BE2C (cell line): ENCODE measurements at regions not wholly inside any gene's neighbourhood (a gene's known extent, or its start where the extent isn't known, plus 50 kb on each side); places are given as distances from the start of the nearest gene placed in this dataset.

Experiments
- DNase-seq: peaks from one replicate; pipeline ENCODE4 v3.0.0-alpha.2; 2020
- H3K27me3 ChIP-seq: fragments of 250-450 bp; sonication (Bioruptor Pico); 2 replicates; pipeline ENCODE4 v1.5.1; 2020; ENCODE audit warnings: mild to moderate bottlenecking
- H3K36me3 ChIP-seq: fragments of 250-450 bp; sonication (Bioruptor Pico); 2 replicates; pipeline ENCODE4 v1.5.1; 2020; ENCODE audit warnings: mild to moderate bottlenecking
- H3K4me1 ChIP-seq: fragments of 250-450 bp; sonication (Bioruptor Pico); 2 replicates; pipeline ENCODE4 v1.5.1; 2020
- H3K4me3 ChIP-seq: 2 replicates; pipeline ENCODE4 v1.5.1; 2011; ENCODE audit warnings: low read depth, low read length
- H3K9me3 ChIP-seq: fragments of 250-450 bp; sonication (Bioruptor Pico); 2 replicates; pipeline ENCODE4 v1.5.1; 2020
- CTCF ChIP-seq: IDR thresholded peaks from 2 replicates; pipeline ENCODE4 v1.5.1; 2012; ENCODE audit warnings: mild to moderate bottlenecking, low read depth, low read length

GRCh38 chr13:47166336-47166735 lies 269.5 kb upstream of the HTR2A start:
- no peaks in the 10 kb centered on the region for H3K4me1 ChIP-seq
- no peaks in the 10 kb centered on the region for H3K27me3 ChIP-seq
- no peak for TF ChIP-seq CTCF
- no peak overlapping the region for H3K4me3 ChIP-seq
- H3K36me3 ChIP-seq: no peaks in the 10 kb centered on the region
- DNase-seq: no peak
- no peaks in the 10 kb centered on the region for H3K9me3 ChIP-seq

GRCh38 chr13:47159853-47160550 lies 263.1 kb upstream of the HTR2A start:
- no peaks in the 10 kb centered on the region for H3K36me3 ChIP-seq
- H3K27me3 ChIP-seq: no peaks in the 10 kb centered on the region
- no peak overlapping the region for H3K4me3 ChIP-seq
- H3K4me1 ChIP-seq: no peaks in the 10 kb centered on the region
- DNase-seq: no peak
- H3K9me3 ChIP-seq: no peaks in the 10 kb centered on the region
- TF ChIP-seq CTCF: no peak

- Histone ChIP-seq H3K36me3 (no peaks in the 10 kb centered on the region), H3K9me3 (no peaks in the 10 kb centered on the region)
Measured at GRCh38 chr13:47158593-47158992, 261.7 kb upstream of the HTR2A start.

GRCh38 chr13:47148543-47148942 lies 251.7 kb upstream of the HTR2A start:
- DNase-seq: no peak
- H3K36me3 ChIP-seq: no peaks in the 10 kb centered on the region
- H3K9me3 ChIP-seq: no peaks in the 10 kb centered on the region
- H3K4me3 ChIP-seq: no peak overlapping the region
- H3K4me1 ChIP-seq: peaks cover 4% of the 10 kb centered on the region
- H3K27me3 ChIP-seq: no peaks in the 10 kb centered on the region
- no peak for TF ChIP-seq CTCF

More at GRCh38 chr13:47158593-47158992, 261.7 kb upstream of the HTR2A start:
- Histone ChIP-seq H3K4me1 (no peaks in the 10 kb centered on the region), H3K4me3 (no peak overlapping the region), H3K27me3 (no peaks in the 10 kb centered on the region)
- DNase-seq: no peak
- TF ChIP-seq CTCF: no peak

- no peak for TF ChIP-seq CTCF
- DNase-seq: no peak
- H3K4me1 ChIP-seq: peaks cover 4% of the 10 kb centered on the region
Measured at GRCh38 chr13:47147812-47148119, 250.9 kb upstream of the HTR2A start.

GRCh38 chr13:47146991-47147811 lies 250.3 kb upstream of the HTR2A start:
- Histone ChIP-seq H3K27me3 (no peaks in the 10 kb centered on the region), H3K4me1 (peaks cover 4% of the 10 kb centered on the region), H3K9me3 (no peaks in the 10 kb centered on the region), H3K4me3 (no peak overlapping the region), H3K36me3 (no peaks in the 10 kb centered on the region)
- peak; percentile 42 for DNase-seq
- no peak for TF ChIP-seq CTCF

More at GRCh38 chr13:47147812-47148119, 250.9 kb upstream of the HTR2A start:
- H3K27me3 ChIP-seq: no peaks in the 10 kb centered on the region
- H3K9me3 ChIP-seq: no peaks in the 10 kb centered on the region
- H3K36me3 ChIP-seq: no peaks in the 10 kb centered on the region
- no peak overlapping the region for H3K4me3 ChIP-seq
